GM12874 (cell line): ENCODE measurements at regions not wholly inside any gene's neighbourhood (a gene's known extent, or its start where the extent isn't known, plus 50 kb on each side); places are given as distances from the start of the nearest gene placed in this dataset.

Experiments
- TF ChIP-seq, protein P1 (sequence below): IDR thresholded peaks from 2 replicates; pipeline ENCODE4 v1.5.1; 2011; ENCODE audit warnings: low read depth, mild to moderate bottlenecking, control low read depth, low read length, moderate library complexity; ENCODE audit not compliant: insufficient read depth

DNA sequence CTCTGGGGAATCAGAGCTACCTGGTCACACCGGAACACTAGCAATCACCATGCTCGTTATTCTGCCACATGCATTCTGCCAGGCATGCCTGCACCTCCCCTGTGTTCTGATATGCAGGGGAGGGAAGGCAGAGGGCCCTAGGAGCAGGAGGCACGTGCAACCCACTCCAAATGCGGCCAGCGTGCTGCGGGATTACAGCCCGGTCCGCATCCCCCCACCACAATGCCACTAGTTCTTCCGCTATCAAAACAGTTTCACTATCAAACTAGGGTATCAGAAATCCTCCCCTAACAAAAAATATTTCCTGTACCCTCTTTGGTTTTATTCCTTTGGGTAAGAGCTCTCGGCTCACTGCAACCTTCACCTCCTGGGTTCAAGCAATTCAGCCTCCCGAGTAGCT lies 223.2 kb upstream of the IGF1R start:
- TF ChIP-seq, protein P1, sequence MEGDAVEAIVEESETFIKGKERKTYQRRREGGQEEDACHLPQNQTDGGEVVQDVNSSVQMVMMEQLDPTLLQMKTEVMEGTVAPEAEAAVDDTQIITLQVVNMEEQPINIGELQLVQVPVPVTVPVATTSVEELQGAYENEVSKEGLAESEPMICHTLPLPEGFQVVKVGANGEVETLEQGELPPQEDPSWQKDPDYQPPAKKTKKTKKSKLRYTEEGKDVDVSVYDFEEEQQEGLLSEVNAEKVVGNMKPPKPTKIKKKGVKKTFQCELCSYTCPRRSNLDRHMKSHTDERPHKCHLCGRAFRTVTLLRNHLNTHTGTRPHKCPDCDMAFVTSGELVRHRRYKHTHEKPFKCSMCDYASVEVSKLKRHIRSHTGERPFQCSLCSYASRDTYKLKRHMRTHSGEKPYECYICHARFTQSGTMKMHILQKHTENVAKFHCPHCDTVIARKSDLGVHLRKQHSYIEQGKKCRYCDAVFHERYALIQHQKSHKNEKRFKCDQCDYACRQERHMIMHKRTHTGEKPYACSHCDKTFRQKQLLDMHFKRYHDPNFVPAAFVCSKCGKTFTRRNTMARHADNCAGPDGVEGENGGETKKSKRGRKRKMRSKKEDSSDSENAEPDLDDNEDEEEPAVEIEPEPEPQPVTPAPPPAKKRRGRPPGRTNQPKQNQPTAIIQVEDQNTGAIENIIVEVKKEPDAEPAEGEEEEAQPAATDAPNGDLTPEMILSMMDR = no peak

DNA sequence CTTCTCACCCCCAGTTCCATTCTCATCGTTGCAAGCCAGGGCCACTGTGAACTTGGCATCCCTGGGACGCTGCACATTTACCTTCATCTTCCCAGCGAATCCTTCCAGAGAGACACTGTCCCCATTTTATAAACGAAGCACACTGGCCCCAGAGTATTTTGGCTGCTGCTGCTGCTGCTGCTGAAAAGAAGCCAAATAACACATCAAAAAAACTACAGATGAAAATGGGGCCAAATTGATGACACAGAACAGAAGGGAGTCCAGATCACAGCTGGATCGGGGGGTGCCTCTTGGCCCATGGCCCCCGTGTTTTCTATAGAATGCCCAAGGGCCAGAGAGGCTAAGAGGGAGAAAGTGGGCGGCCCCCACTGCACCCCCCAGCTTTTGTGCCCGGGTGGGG lies 221.0 kb upstream of the IGF1R start:
- TF ChIP-seq, protein P1 = no peak

DNA sequence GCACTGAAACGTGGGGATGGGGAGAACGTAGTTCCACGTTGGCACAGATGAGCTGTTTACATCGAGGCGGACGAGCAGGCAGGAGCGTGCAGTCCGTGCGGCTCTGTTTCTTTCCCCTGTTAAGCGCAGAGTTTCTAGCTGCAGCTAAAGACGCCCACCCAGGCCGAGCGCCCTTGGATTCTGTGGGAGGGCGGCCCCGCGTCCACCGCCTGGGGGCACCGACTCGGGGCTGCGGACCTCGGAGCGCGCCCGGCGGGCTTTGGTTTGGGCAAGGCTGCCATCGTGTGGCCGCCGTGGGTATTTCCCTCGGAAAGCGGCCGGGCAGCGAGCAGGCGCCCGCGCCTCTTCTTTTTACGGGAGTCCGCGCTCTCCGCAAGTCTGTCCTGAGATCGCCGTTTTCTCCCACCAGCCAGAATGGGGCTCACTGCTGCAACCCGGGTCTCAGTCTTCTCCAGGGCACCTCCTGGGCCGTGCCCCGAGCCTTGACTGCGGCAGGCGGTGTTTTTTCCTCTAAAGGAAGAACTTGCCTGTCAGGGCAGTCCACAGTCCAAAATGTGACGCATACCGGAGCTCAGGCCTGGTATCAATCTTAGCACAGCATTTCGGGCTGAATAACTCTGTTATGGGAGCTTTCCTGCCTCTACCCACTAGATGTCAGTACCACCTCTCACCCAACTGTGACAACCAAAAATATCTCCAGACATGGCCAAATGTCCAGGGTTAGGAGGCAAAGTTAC lies 219.9 kb upstream of the IGF1R start:
- TF ChIP-seq, protein P1 = peak; percentile 88

DNA sequence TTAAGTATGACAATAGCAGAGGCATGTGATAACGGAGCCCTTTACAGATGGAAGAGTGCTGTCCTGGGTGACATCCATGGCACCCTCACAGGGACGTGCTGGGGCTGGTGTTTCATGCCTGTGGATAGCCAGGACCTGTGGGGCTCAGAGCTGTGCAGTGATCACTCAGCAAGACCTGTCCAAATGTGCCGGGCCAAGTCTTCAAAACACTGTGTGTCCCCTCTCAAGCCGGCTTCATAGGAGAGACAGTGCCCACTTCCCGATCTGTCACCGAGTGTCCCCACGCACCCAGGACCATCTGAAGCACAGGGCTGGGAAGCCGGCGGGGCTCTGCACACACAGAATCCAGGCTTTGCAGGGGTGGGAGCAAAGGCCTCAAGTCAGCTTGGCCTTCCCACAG lies 217.2 kb upstream of the IGF1R start:
- TF ChIP-seq, protein P1 = no peak

DNA sequence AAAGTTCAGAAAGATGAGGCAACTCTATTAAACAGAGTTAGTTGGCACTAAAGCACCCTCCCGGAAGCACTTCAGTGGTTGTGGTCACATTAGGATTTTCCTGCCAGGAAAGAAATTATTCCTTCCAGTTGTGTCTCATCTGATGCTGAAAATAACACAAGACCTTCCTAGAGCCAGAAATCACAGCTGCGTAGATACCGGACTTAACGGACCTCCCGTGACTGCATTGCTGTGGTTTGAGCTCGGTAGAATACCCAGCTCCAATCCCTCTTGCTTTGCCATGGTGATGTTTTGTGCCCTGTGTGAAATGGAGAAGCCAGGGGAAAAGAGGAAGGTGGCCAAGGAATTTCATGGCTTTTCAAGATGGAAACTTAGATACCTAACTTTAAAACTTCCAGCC lies 215.0 kb upstream of the IGF1R start:
- TF ChIP-seq, protein P1 = no peak

DNA sequence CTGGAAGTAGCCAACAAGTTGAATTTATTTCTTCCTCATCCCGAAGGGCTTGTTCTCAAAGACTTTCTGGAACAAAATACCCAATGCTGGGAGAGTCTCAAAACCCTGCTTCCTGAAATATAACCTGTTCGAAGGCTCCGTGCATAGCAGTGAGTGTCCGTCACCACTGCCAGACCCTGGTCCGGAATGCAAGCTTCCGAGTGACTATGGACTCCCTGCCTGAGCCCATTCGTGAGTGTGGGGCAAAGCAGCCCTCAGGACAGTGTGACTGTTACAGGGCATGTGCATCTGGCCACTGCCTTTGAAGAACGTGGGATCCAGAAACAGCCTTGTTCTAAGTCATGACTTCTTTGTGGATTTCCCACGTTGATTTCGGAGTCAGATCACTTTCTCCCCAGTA lies 214.5 kb upstream of the IGF1R start:
- TF ChIP-seq, protein P1 = no peak

DNA sequence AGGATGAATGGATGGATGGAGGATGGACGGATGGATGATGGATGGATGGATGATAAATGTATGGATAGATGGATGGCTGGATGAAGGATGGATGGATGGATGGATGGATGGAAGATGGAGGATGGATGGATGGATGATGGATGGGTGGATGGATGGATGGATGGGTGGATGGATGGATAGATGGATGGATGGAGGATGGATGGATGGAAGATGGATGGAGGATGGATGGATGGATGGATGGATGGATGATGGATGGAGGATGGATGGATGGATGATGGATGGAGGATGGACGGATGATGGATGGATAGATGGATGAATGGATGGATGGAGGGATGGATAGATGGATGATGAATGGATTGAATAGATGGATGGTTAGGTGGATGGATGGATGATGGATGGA lies 210.6 kb upstream of the IGF1R start:
- TF ChIP-seq, protein P1 = no peak

DNA sequence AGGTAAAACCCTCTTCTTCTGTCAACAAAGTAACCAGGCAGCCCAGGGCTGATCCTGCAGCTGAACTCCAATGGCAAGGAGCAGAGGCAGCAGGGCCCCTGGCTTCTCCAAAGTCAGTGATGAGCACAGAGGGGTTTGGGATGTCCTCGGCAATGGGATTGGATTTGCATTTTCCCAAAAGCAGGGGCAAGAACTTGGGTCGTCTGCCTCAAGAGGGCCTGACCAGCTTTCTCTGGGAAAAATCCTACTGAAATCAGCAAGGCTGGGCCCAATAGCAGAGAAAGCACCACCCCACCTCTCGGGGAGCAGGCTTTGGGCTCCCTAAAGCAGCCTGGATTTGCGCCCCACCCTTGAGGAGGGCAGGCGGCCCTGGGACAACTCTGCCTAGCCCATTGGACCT lies 210.0 kb upstream of the IGF1R start:
- TF ChIP-seq, protein P1 = no peak
